GM18505 (cell line): ENCODE measurements at regions not wholly inside any gene's neighbourhood (a gene's known extent, or its start where the extent isn't known, plus 50 kb on each side); places are given as distances from the start of the nearest gene placed in this dataset.

Experiments used
- ATAC-seq: cut with Tn5 transposase; IDR thresholded peaks from one replicate; pipeline ENCODE4 v1.9.1; 2021; ENCODE audit not compliant: unreplicated experiment
- POLR2A ChIP-seq: IDR thresholded peaks from 4 replicates; pipeline ENCODE4 v1.6.1; 2011; ENCODE audit warnings: borderline replicate concordance; ENCODE audit not compliant: insufficient read depth, insufficient read length; ENCODE audit errors: extremely low read depth

GRCh38 chr14:101463566-101464171 lies 97.6 kb upstream of the DIO3 start:
- no peak for TF ChIP-seq POLR2A
- no peak for ATAC-seq

GRCh38 chr14:101464310-101464983 lies 96.8 kb upstream of the DIO3 start:
- ATAC-seq = no peak
- no peak for TF ChIP-seq POLR2A

GRCh38 chr14:101464984-101465794 lies 96.1 kb upstream of the DIO3 start:
- TF ChIP-seq POLR2A = no peak
- no peak for ATAC-seq

GRCh38 chr14:101465795-101466448 lies 95.4 kb upstream of the DIO3 start:
- TF ChIP-seq POLR2A = no peak

GRCh38 chr14:101466456-101467180 lies 94.7 kb upstream of the DIO3 start:
- TF ChIP-seq POLR2A = no peak
- no peak for ATAC-seq

More at GRCh38 chr14:101465795-101466448, 95.4 kb upstream of the DIO3 start:
- no peak for ATAC-seq

DNA sequence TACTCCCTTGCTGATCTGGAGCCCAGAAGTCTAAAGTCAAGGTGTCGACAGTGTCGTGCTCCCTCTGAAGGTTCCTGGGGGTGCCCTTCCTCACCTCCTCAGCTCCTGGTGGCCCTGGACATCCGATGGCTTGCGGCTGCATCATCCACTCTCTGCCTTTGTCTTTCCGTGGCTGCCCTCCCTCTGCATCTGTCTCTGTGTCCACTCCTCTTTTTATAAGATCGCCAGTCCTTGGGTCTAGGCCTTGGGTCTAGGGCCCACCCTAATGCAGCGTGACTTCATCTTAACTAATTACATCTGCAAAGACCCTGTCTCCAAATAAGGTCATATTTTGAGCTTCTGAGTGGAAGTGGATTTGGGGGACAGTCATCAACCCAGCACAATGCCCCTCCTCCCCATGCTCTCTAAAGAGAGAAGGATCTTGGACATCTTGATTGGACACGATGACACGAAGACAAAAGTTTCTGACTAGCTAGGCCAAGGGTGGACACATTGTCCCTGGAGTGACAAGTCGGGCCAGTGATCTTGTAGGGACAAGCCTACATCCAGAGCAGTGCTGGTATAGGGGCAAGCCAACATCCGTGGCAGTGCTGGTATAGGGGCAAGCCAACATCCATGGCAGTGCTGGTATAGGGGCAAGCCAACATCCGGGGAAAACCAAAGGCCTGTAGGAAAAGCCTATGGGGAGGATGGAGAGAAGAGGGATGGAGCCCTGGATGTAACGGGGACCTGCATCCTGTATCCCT lies 93.9 kb upstream of the DIO3 start:
- TF ChIP-seq POLR2A = no peak
- ATAC-seq = no peak

DNA sequence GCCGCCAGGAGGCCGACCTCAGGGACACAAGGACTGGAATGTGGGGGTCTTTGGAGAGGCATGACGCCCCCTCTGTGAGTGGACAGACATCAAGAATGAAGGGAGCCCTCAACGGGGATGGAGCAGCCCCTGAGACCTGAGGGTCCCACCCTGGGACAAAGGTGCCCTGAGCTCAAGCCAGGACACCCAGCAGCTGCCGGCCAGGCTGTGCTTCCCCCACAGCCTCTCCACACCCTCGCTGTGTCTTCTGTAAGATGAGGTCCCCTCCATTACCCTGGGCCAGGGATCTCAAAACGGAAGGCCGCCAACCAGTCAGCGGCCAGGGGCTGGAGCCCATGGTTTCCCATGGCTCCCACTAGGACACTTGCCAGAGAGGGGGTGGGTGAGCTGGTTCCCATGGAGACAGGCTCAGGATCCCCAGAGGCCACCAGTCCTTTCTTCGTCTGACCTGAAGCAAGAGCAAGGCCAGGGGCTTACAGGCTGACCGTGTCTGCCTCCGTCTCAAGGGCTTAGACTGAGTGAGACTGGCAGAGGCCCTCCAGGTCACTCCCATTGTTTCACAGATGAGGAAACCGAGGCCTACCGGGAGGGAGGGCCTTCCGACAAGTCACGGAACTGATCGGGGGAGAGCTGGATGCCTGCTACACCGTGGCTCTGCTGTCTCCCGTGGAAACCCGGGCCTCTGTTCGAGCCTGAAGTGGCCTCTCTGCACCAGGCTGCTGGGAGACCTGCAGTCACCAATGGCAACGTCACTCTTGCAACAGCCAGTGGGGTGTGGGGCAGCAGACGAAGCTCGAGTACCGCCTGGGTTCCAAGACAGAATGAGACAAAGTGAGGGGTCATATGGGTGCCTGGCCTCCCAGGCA lies 91.7 kb upstream of the DIO3 start:
- no peak for TF ChIP-seq POLR2A
- no peak for ATAC-seq

DNA sequence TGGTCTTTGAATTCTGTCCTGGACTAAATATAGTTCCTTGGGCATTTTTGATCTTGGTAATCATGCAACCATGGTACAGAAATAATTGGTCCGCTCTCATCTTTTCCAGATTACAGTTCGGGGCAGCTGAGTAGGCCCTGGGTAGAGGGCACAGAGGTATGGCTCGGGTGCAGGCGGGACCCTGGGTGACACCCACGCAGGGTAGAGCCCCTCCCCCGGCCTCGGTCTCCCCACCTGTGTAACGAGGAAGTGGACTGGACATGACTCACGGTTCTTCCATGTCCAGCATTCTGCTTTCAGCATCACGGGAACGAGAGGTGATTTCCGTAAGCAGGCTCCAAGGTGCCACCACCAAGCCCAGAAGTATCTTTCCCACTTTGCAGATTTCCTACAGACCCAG lies 91.0 kb upstream of the DIO3 start:
- ATAC-seq = no peak
- no peak for TF ChIP-seq POLR2A

DNA sequence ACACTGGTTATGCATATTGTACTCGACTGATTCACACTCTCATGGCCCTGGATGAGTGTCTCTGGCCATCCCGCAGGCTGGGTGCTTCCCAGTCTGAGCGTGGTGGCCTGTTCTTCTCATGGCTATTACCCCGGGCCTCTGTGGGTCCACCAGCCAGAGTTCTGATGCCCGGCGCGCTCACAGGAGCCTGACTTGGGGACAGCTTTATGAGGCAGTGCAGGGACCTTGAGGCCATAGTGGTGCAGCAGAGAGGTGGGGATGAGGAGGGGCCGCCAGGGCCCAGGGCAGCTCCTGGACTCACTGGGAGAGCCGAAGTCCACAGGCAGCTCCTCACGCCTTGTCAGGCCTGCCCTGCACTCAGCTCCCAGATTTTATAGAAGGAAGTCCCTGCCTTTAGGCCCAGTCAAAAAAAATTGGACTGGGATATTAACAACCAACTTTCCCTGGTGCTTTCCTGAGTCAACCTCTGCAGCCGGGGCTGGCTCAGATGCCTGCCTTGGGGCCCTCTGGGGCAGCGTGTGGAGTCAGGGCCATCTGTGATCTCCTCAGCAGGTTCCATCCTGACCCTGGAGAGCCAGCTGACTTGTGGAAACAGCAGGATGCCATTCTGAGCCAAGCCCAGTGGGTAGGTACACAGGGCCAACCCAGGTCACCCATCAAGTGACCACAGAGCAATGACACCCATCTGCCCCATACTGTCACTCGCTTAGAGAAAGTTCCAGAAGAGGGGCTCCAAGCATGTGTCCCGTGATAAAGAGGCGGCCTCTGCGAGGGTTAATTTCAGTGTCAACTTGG lies 89.4 kb upstream of the DIO3 start:
- TF ChIP-seq POLR2A = no peak
- no peak for ATAC-seq

- ATAC-seq = no peak
- no peak for TF ChIP-seq POLR2A
Observed at GRCh38 chr14:101472518-101472849, 88.8 kb upstream of the DIO3 start.
